Natural killer cell (primary cell): ENCODE measurements at regions not wholly inside any gene's neighbourhood (a gene's known extent, or its start where the extent isn't known, plus 50 kb on each side); places are given as distances from the start of the nearest gene placed in this dataset.

Experiments used
- ATAC-seq, 3 donors: fragments of 150-1000 bp in 2 of 3; fragments of 200-7000 bp in 1 of 3; cut with Tn5 transposase; 1 replicate in 1 of 3; 2 replicates in 2 of 3; pipeline ENCODE4 v1.10.0; 2021; ENCODE audit warnings: mild to moderate bottlenecking in 2 of 3, moderate library complexity in 2 of 3
- DNase-seq, 2 donors: peaks; one replicate each; pipeline versions ENCODE4 v3.0.0 to v3.0.0-alpha.2; 2013 to 2021; ENCODE audit warnings: mixed read lengths in 1 of 2
- H3K27ac ChIP-seq: one replicate; pipeline ENCODE4 v1.5.1; 2013; ENCODE audit warnings: mild to moderate bottlenecking, low read length
- H3K27me3 ChIP-seq: one replicate; pipeline ENCODE4 v1.6.1; 2013; ENCODE audit warnings: low read length; ENCODE audit not compliant: control insufficient read depth, insufficient read depth
- H3K36me3 ChIP-seq: one replicate; pipeline ENCODE4 v1.6.1; 2013; ENCODE audit warnings: low read length; ENCODE audit not compliant: control insufficient read depth, insufficient read depth
- H3K4me1 ChIP-seq: one replicate; pipeline ENCODE4 v1.6.1; 2013; ENCODE audit warnings: low read length; ENCODE audit not compliant: control insufficient read depth, insufficient read depth
- H3K4me3 ChIP-seq: one replicate; pipeline ENCODE4 v1.5.1; 2013; ENCODE audit warnings: low read length
- H3K9me3 ChIP-seq: one replicate; pipeline ENCODE4 v1.6.1; 2013; ENCODE audit warnings: low read length; ENCODE audit not compliant: control insufficient read depth, insufficient read depth
- H3K27ac Mint-ChIP-seq, 2 donors: one replicate each; pipeline ENCODE4 v1.8.0; 2022; ENCODE audit warnings: mild to moderate bottlenecking in 2 of 2, mixed read lengths in 2 of 2, moderate library complexity in 1 of 2
- H3K27me3 Mint-ChIP-seq, 2 donors: one replicate each; pipeline ENCODE4 v1.8.0; 2022; ENCODE audit warnings: low read depth in 2 of 2, mixed read lengths in 2 of 2
- H3K36me3 Mint-ChIP-seq: one replicate; pipeline ENCODE4 v1.8.0; 2022; ENCODE audit warnings: mixed read lengths
- H3K4me1 Mint-ChIP-seq, 2 donors: one replicate each; pipeline ENCODE4 v1.8.0; 2022; ENCODE audit warnings: mixed read lengths in 2 of 2
- H3K4me3 Mint-ChIP-seq: one replicate; pipeline ENCODE4 v1.8.0; 2022; ENCODE audit warnings: mild to moderate bottlenecking, moderate library complexity, mixed read lengths
- H3K9me3 Mint-ChIP-seq, 2 donors: one replicate each; pipeline ENCODE4 v1.8.0; 2022; ENCODE audit warnings: mixed read lengths in 2 of 2
- CTCF ChIP-seq: fragments of 200-600 bp; IDR thresholded peaks from one replicate; pipeline ENCODE4 v1.8.0; 2022; ENCODE audit warnings: antibody characterized with exemption
- WGBS: methylation state at CpG from one replicate; pipeline ENCODE4 v1.1.7; 2013; ENCODE audit warnings: missing lambda C conversion rate; ENCODE audit not compliant: insufficient coverage; 5-methylcytosine and 5-hydroxymethylcytosine counted together
- intact Hi-C: fragments of 100-400 bp; cut with micrococcal nuclease; formaldehyde crosslinking; loops from one replicate; pipeline ENCODE4 v1.14.2; 2022

DNA sequence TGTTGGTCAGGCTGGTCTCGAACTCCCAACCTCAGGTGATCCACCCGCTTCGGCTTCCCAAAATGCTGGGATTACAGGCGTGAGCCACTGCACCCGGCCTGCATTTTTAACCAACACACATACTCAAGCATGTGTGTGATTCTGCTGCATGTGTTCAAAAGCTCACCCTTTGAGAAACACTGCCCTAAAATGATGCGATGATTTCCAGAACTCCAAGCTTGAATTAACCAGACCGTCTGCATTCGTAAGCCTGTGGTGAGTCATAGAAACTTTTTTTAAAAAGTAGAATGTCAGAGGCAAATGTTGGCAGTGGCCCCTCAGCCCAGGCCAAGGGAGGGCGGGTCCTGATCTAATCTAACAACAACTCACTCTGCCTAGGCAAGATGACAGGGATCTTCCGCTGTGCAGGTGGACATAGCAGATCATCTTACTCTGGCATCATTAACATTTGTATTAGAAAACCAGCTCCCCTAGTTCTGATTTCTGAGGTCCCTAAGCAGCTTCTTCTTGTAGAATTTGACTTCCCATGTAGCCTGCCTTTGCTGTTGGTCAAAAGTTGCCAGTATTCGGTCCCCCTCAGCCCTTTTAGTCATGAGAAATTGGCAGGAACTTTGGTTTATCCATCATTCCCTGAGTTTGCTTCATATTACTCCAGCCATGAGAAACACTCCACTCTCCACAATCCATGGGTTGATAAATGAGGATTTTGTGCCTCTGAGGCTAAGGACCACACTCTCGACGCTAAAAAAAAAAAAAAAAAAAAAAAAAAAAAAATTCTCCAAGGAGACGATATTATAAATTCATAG lies 190.4 kb downstream of the SKIDA1 start:
- ATAC-seq (no peak), DNase-seq (no peak)
- no peaks in the 10 kb centered on the region for H3K9me3 ChIP-seq
- H3K27me3 ChIP-seq: no peaks in the 10 kb centered on the region
- TF ChIP-seq CTCF: no peak
- no peak overlapping the region for H3K4me3 ChIP-seq
- H3K4me1 ChIP-seq: no peaks in the 10 kb centered on the region
- Mint-ChIP-seq H3K4me1 (no peaks in the 10 kb centered on the region), H3K9me3 (no peaks in the 10 kb centered on the region), H3K36me3 (no peaks in the 10 kb centered on the region), H3K4me3 (no peak overlapping the region), H3K27ac (no peak overlapping the region), H3K27me3 (no peaks in the 10 kb centered on the region)
- H3K36me3 ChIP-seq: no peaks in the 10 kb centered on the region
- no peak overlapping the region for H3K27ac ChIP-seq
- intact Hi-C loops: no loop called here
- WGBS: 93% methylated on average over 11 of the region's 14 CpGs

DNA sequence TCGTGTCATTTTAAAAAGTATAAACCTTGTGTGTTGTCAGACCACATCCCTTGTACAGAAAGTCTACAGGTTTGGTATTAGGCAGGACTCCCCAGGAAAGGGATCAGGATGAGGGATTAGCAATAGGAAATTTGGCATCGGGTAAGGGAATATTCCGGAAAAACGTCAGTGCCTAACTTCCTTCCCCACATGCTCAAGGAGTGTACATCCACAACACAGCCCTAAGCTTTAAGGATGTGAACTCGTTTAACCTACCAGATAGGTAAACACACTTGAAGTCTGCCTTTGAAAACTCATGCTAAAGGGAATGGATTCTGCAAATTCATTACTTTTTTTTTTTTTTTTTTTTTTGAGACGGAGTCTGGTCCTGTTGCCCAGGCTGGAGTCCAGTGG lies 194.9 kb downstream of the SKIDA1 start:
- no peaks in the 10 kb centered on the region for H3K36me3 Mint-ChIP-seq
- no peak for ATAC-seq
- Histone ChIP-seq H3K36me3 (no peaks in the 10 kb centered on the region), H3K4me3 (no peak overlapping the region), H3K9me3 (no peaks in the 10 kb centered on the region), H3K27me3 (no peaks in the 10 kb centered on the region), H3K27ac (no peak overlapping the region), H3K4me1 (no peaks in the 10 kb centered on the region)
- WGBS: 86% methylated on average over 6 of the region's 6 CpGs
- intact Hi-C loops: no loop called here
- no peak overlapping the region for H3K27ac Mint-ChIP-seq
- H3K27me3 Mint-ChIP-seq: no peaks in the 10 kb centered on the region
- no peaks in the 10 kb centered on the region for H3K4me1 Mint-ChIP-seq
- H3K9me3 Mint-ChIP-seq: no peaks in the 10 kb centered on the region
- DNase-seq: no peak
- no peak overlapping the region for H3K4me3 Mint-ChIP-seq
- no peak for TF ChIP-seq CTCF

- no peak overlapping the region for H3K4me3 Mint-ChIP-seq
- no peaks in the 10 kb centered on the region for H3K27me3 ChIP-seq
- no peak overlapping the region for H3K27ac ChIP-seq
- H3K9me3 ChIP-seq: no peaks in the 10 kb centered on the region
- intact Hi-C loops: no loop called here
- H3K36me3 Mint-ChIP-seq: no peaks in the 10 kb centered on the region
- no peak overlapping the region for H3K27ac Mint-ChIP-seq
- no peak for TF ChIP-seq CTCF
- no peaks in the 10 kb centered on the region for H3K4me1 ChIP-seq
- no peaks in the 10 kb centered on the region for H3K9me3 Mint-ChIP-seq
- no peak for ATAC-seq
- no peak overlapping the region for H3K4me3 ChIP-seq
- 86% methylated on average over 4 of the region's 4 CpGs for WGBS
- H3K4me1 Mint-ChIP-seq: no peaks in the 10 kb centered on the region
- no peaks in the 10 kb centered on the region for H3K36me3 ChIP-seq
- DNase-seq: no peak
- H3K27me3 Mint-ChIP-seq: no peaks in the 10 kb centered on the region
Observed at GRCh38 chr10:21329995-21330627, 195.4 kb downstream of the SKIDA1 start.
